Kidney (tissue), 13 donors: ENCODE measurements at regions not wholly inside any gene's neighbourhood (a gene's known extent, or its start where the extent isn't known, plus 50 kb on each side); places are given as distances from the start of the nearest gene placed in this dataset.

Experiments used
- DNase-seq, 5 donors: peaks; one replicate each; pipeline ENCODE4 v3.0.0-alpha.2; 2013 to 2020
- FAIRE-seq: peaks from 2 replicates; lab custom pipeline; 2012; peaks lifted over from hg19 to GRCh38; lab: Jason Lieb, UNC
- H3K27ac ChIP-seq, 2 donors: one replicate each; pipeline ENCODE4 v1.7.0; 2013; ENCODE audit warnings: low read depth in 2 of 2, low read length in 2 of 2, inconsistent platforms in 1 of 2
- H3K27me3 ChIP-seq: one replicate; pipeline ENCODE4 v1.7.1; 2013; ENCODE audit warnings: low read length, inconsistent platforms; ENCODE audit not compliant: control insufficient read depth, insufficient read depth
- H3K36me3 ChIP-seq, 3 donors: one replicate each; pipeline versions ENCODE4 v1.7.0 to v1.7.1; 2013; ENCODE audit warnings: low read length in 3 of 3, control low read depth in 1 of 3, inconsistent platforms in 1 of 3; ENCODE audit not compliant: insufficient read depth in 3 of 3, control insufficient read depth in 2 of 3
- H3K4me1 ChIP-seq, 3 donors: one replicate each; pipeline versions ENCODE4 v1.7.0 to v1.7.1; 2013; ENCODE audit warnings: low read length in 3 of 3, inconsistent platforms in 1 of 3, low read depth in 1 of 3; ENCODE audit not compliant: control insufficient read depth in 2 of 3, insufficient read depth in 2 of 3
- H3K4me3 ChIP-seq, 3 donors: one replicate each; pipeline versions ENCODE4 v1.7.0 to v1.8.1; 2013; ENCODE audit warnings: low read length in 3 of 3, control low read depth in 1 of 3, inconsistent platforms in 1 of 3
- H3K9ac ChIP-seq, 3 donors: one replicate each; pipeline versions ENCODE4 v1.7.0 to v1.7.1; 2013; ENCODE audit warnings: low read length in 3 of 3, control low read depth in 1 of 3, inconsistent platforms in 1 of 3
- H3K9me3 ChIP-seq, 3 donors: one replicate each; pipeline versions ENCODE4 v1.7.0 to v1.7.1; 2013; ENCODE audit warnings: low read length in 3 of 3, control low read depth in 1 of 3, inconsistent platforms in 1 of 3; ENCODE audit not compliant: control insufficient read depth in 2 of 3, insufficient read depth in 1 of 3
- CTCF ChIP-seq: IDR thresholded peaks from 3 replicates; pipeline ENCODE4 v1.5.1; 2012; ENCODE audit warnings: mild to moderate bottlenecking, moderate library complexity, borderline replicate concordance; ENCODE audit not compliant: insufficient read depth; ENCODE audit errors: extremely low read depth
- intact Hi-C: fragments of 100-400 bp; cut with DNase I; formaldehyde crosslinking; loops from one replicate; pipeline ENCODE4 v1.11.1; 2022
- donor health status: control.
- donor health status: control.
- donor health status: control.
- donor health status: control.
- donor health status: control.
- donor health status: DM: yes; HTN: yes; CAD: no.
- donor health status: Normal renal cell carcinoma (clear cell type).

DNA sequence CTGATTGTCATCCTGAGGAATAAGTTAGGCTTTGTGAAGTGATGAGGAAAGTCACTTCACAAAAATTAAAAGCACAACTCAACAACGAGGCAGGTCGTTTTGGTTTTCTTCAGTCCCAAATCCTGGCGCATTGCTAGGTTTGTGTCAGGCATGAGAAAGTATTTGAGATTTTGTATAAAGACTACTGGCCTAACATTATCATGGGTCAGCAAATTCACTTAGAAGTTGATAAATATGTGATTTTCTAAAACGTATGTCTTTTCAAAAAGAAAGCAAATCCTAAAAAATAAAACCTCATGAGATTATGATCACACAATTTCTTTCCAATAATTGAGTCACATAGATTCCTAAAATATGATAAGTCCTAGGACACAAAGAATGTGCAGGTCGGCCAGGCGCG is 395.8 kb upstream of the RORA start:
- no peak for TF ChIP-seq CTCF
- no peak overlapping the region for H3K4me3 ChIP-seq
- FAIRE-seq (no peak), DNase-seq (no peak)
- H3K36me3 ChIP-seq = no peaks in the 10 kb centered on the region
- no peak overlapping the region for H3K27ac ChIP-seq
- no peaks in the 10 kb centered on the region for H3K4me1 ChIP-seq
- intact Hi-C loops = no loop called here
- no peak overlapping the region for H3K9ac ChIP-seq
- H3K9me3 ChIP-seq = no peaks in the 10 kb centered on the region
- H3K27me3 ChIP-seq = no peaks in the 10 kb centered on the region

GRCh38 chr15:61623746-61624145 is 394.6 kb upstream of the RORA start:
- no peaks in the 10 kb centered on the region for H3K4me1 ChIP-seq
- no peaks in the 10 kb centered on the region for H3K36me3 ChIP-seq
- no peak for TF ChIP-seq CTCF
- no peaks in the 10 kb centered on the region for H3K9me3 ChIP-seq
- DNase-seq (peak in 1 of 5 donors; percentile 25), FAIRE-seq (no peak)
- intact Hi-C loops = no loop called here
- H3K9ac ChIP-seq = no peak overlapping the region
- no peaks in the 10 kb centered on the region for H3K27me3 ChIP-seq
- H3K27ac ChIP-seq = no peak overlapping the region
- H3K4me3 ChIP-seq = no peak overlapping the region

DNA sequence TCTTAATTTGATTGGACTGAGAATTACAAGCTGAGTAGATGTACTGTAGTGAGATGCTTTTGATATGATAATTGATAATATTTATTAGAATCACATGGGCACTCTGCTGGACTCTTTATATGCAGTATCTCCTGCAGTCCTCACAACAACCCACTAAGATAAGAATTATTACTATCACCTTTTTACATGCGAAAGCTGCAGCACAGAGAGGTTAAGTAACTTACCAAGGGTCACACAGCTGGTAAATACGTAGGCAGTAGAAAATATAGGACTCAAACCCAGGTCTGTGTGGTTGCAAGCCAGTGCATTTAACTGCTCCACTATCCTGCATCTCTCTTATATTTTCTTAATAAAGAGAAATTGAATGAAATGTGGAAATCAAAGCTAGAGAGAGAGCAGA is 392.8 kb upstream of the RORA start:
- H3K9me3 ChIP-seq = peaks cover 0 to 5% (median 0%) of the 10 kb centered on the region in 3 donors
- H3K36me3 ChIP-seq = no peaks in the 10 kb centered on the region
- no peak for TF ChIP-seq CTCF
- no peak overlapping the region for H3K9ac ChIP-seq
- H3K4me3 ChIP-seq = no peak overlapping the region
- FAIRE-seq (no peak), DNase-seq (no peak)
- intact Hi-C loops = no loop called here
- no peaks in the 10 kb centered on the region for H3K4me1 ChIP-seq
- no peak overlapping the region for H3K27ac ChIP-seq
- H3K27me3 ChIP-seq = no peaks in the 10 kb centered on the region

- Histone ChIP-seq H3K36me3 (no peaks in the 10 kb centered on the region), H3K27ac (no peak overlapping the region), H3K4me1 (no peaks in the 10 kb centered on the region), H3K9ac (no peak overlapping the region), H3K9me3 (peaks cover 0 to 5% (median 0%) of the 10 kb centered on the region in 3 donors), H3K27me3 (no peaks in the 10 kb centered on the region), H3K4me3 (no peak overlapping the region)
- TF ChIP-seq CTCF = peak; percentile 38
- FAIRE-seq (no peak), DNase-seq (peak; percentile 49 to 64 (median 62))
- intact Hi-C loops = no loop called here
Measured at GRCh38 chr15:61621146-61621545, 392.0 kb upstream of the RORA start.
